Caco-2 (cell line): ENCODE measurements at regions not wholly inside any gene's neighbourhood (a gene's known extent, or its start where the extent isn't known, plus 50 kb on each side); places are given as distances from the start of the nearest gene placed in this dataset.

Experiments used
- BruUV-seq: library from RNA; stranded (reverse); fragments of 400-500 nt; replicated peaks from 2 replicates; lab custom pipeline; 2021; lab: Mats Ljungman, UMichigan
- CTCF ChIA-PET: fragments of 300-600 bp; sonication (Branson Sonifier 250); formaldehyde crosslinking; loops from one replicate; lab custom pipeline; 2022; ENCODE audit warnings: antibody characterized with exemption; lab: Charles Lee
- POLR2A ChIA-PET: fragments of 300-600 bp; sonication (Branson Sonifier 250); formaldehyde crosslinking; loops from one replicate; lab custom pipeline; 2022; ENCODE audit warnings: antibody characterized with exemption; lab: Charles Lee
- DNase-seq, 2 experiments: peaks; one replicate each; pipeline versions ENCODE4 v3.0.0 to v3.0.0-alpha.2; 2020 to 2022
- H3K27me3 ChIP-seq: replicated peaks from 2 replicates; pipeline ENCODE4 v1.6.0; 2011; ENCODE audit warnings: low read length; ENCODE audit not compliant: control insufficient read depth, insufficient read depth
- H3K36me3 ChIP-seq: 2 replicates; pipeline ENCODE4 v1.5.1; 2011; ENCODE audit warnings: low read length; ENCODE audit not compliant: control insufficient read depth, insufficient read depth
- H3K4me1 ChIP-seq: fragments of 250-450 bp; sonication (Bioruptor Pico); 2 replicates; pipeline ENCODE4 v1.5.1; 2020; ENCODE audit warnings: mild to moderate bottlenecking
- H3K4me3 ChIP-seq: 2 replicates; pipeline ENCODE4 v1.5.1; 2011; ENCODE audit warnings: low read depth, mild to moderate bottlenecking, control low read depth, low read length
- H3K9me3 ChIP-seq: fragments of 250-450 bp; sonication (Bioruptor Pico); 2 replicates; pipeline ENCODE4 v1.5.1; 2020; ENCODE audit warnings: mild to moderate bottlenecking, moderate library complexity
- H3K27ac Mint-ChIP-seq: one replicate; pipeline ENCODE4 v1.8.0; 2022; ENCODE audit warnings: mixed read lengths; ENCODE audit not compliant: unreplicated experiment
- H3K27me3 Mint-ChIP-seq: one replicate; pipeline ENCODE4 v1.8.0; 2022; ENCODE audit warnings: mixed read lengths; ENCODE audit not compliant: insufficient read depth, unreplicated experiment
- H3K36me3 Mint-ChIP-seq: one replicate; pipeline ENCODE4 v1.8.0; 2022; ENCODE audit warnings: mild to moderate bottlenecking, mixed read lengths; ENCODE audit not compliant: insufficient read depth, unreplicated experiment
- H3K4me1 Mint-ChIP-seq: one replicate; pipeline ENCODE4 v1.8.0; 2022; ENCODE audit warnings: low read depth, mixed read lengths; ENCODE audit not compliant: unreplicated experiment
- H3K4me3 Mint-ChIP-seq: one replicate; pipeline ENCODE4 v1.8.0; 2022; ENCODE audit warnings: mild to moderate bottlenecking, moderate library complexity, mixed read lengths; ENCODE audit not compliant: unreplicated experiment
- H3K9me3 Mint-ChIP-seq: one replicate; pipeline ENCODE4 v1.8.0; 2022; ENCODE audit warnings: mixed read lengths; ENCODE audit not compliant: unreplicated experiment
- intact Hi-C: fragments of 100-400 bp; cut with micrococcal nuclease; formaldehyde crosslinking; loops from one replicate; pipeline ENCODE4 v1.10.0; 2022; ENCODE audit not compliant: unreplicated experiment
- TF ChIP-seq, protein P1 (sequence below), 2 experiments: fragments of 200-600 bp in 1 of 2; IDR thresholded peaks; 1 replicate in 1 of 2; 2 replicates in 1 of 2; pipeline versions ENCODE4 v1.5.1 to v1.8.0; 2011 to 2022; ENCODE audit warnings: antibody characterized with exemption in 1 of 2, control low read depth in 1 of 2, inconsistent platforms in 1 of 2, low read depth in 1 of 2, low read length in 1 of 2, mild to moderate bottlenecking in 1 of 2, moderate library complexity in 1 of 2; ENCODE audit not compliant: insufficient read depth in 1 of 2, severe bottlenecking in 1 of 2, unreplicated experiment in 1 of 2

- Mint-ChIP-seq H3K4me3 (no peak overlapping the region), H3K36me3 (no peaks in the 10 kb centered on the region), H3K27me3 (no peaks in the 10 kb centered on the region), H3K4me1 (no peaks in the 10 kb centered on the region), H3K9me3 (no peaks in the 10 kb centered on the region), H3K27ac (no peak overlapping the region)
- Histone ChIP-seq H3K4me3 (no peak overlapping the region), H3K9me3 (no peaks in the 10 kb centered on the region), H3K4me1 (no peaks in the 10 kb centered on the region), H3K27me3 (no peaks in the 10 kb centered on the region), H3K36me3 (no peaks in the 10 kb centered on the region)
- ChIA-PET POLR2A (no interaction called here), CTCF (no interaction called here)
- DNase-seq = no peak
- no TSS peak for BruUV-seq
- TF ChIP-seq, protein P1, sequence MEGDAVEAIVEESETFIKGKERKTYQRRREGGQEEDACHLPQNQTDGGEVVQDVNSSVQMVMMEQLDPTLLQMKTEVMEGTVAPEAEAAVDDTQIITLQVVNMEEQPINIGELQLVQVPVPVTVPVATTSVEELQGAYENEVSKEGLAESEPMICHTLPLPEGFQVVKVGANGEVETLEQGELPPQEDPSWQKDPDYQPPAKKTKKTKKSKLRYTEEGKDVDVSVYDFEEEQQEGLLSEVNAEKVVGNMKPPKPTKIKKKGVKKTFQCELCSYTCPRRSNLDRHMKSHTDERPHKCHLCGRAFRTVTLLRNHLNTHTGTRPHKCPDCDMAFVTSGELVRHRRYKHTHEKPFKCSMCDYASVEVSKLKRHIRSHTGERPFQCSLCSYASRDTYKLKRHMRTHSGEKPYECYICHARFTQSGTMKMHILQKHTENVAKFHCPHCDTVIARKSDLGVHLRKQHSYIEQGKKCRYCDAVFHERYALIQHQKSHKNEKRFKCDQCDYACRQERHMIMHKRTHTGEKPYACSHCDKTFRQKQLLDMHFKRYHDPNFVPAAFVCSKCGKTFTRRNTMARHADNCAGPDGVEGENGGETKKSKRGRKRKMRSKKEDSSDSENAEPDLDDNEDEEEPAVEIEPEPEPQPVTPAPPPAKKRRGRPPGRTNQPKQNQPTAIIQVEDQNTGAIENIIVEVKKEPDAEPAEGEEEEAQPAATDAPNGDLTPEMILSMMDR (IDR thresholded peaks at IDR 0.05; ENCODE audit: insufficient read depth in 1 of 2, low read depth in 1 of 2, low read length in 1 of 2, severe bottlenecking in 1 of 2, unreplicated experiment in 1 of 2) = no peak
- intact Hi-C loops = no loop called here
These were observed 268.9 kb downstream of the MRPL39 start for GRCh38 chr21:25338415-25338814.

DNA sequence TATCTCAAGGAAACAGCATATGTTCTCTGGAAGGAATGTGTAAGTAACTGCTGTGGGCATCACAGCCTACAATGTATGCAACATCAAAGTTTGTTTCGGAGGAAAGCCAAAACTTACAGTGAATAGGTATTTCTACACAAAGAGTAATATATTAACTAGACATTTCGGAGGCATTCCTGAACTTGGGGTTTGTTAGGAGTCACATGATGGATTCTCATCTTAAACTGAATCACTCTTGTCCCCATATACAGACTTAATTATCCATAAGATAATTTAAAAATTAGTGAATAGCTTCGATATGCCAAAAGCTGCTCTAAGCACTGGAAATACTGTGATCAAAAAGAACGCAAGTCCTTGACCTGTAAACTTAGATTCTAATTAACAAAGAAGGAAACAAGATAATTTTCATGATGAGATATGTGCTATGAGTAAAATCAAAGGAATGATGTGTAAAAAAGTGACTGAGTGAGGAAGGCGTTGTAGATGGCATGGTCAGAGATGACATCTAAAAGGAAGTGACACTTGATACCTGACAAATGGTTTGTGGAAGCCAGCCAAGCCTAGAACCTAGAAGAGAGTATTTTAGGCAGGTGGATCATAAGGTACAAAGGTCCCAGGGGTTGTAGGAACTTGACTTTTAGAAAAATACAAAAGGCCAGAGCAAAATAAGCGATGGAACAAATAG lies 273.1 kb downstream of the MRPL39 start:
- Mint-ChIP-seq H3K4me3 (no peak overlapping the region), H3K36me3 (no peaks in the 10 kb centered on the region), H3K9me3 (no peaks in the 10 kb centered on the region), H3K27me3 (no peaks in the 10 kb centered on the region), H3K27ac (no peak overlapping the region), H3K4me1 (no peaks in the 10 kb centered on the region)
- no peak overlapping the region for H3K4me3 ChIP-seq
- H3K9me3 ChIP-seq = no peaks in the 10 kb centered on the region
- DNase-seq = no peak
- H3K36me3 ChIP-seq = no peaks in the 10 kb centered on the region
- CTCF ChIA-PET = no interaction called here
- intact Hi-C loops = no loop called here
- no peaks in the 10 kb centered on the region for H3K27me3 ChIP-seq
- TF ChIP-seq, protein P1 (IDR thresholded peaks at IDR 0.05; ENCODE audit: insufficient read depth in 1 of 2, low read depth in 1 of 2, low read length in 1 of 2, severe bottlenecking in 1 of 2, unreplicated experiment in 1 of 2) = no peak
- POLR2A ChIA-PET = no interaction called here
- no TSS peak for BruUV-seq
- H3K4me1 ChIP-seq = no peaks in the 10 kb centered on the region

DNA sequence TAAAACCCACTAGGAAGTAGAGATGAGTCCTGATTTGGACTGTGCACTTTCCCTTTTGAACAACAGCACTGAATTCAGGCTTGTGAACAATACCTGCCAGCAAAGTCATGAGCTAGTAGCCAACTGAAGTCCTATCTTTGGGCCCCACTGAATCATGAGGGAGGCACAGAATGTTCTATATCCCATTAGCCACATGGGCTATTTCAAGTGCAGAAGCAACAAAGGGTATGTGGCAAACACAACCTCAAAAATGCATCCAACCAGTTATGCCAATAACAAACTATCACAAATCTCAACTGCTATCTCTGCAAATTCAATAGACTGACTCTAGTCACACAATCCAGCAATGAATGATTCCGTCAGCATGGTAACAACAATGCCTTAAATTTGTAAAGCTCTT lies 276.0 kb downstream of the MRPL39 start:
- H3K4me1 ChIP-seq = no peaks in the 10 kb centered on the region
- no TSS peak for BruUV-seq
- Mint-ChIP-seq H3K27me3 (no peaks in the 10 kb centered on the region), H3K9me3 (no peaks in the 10 kb centered on the region), H3K36me3 (no peaks in the 10 kb centered on the region), H3K4me3 (no peak overlapping the region), H3K4me1 (no peaks in the 10 kb centered on the region), H3K27ac (no peak overlapping the region)
- ChIA-PET POLR2A (no interaction called here), CTCF (no interaction called here)
- DNase-seq = no peak
- H3K27me3 ChIP-seq = no peaks in the 10 kb centered on the region
- no peaks in the 10 kb centered on the region for H3K9me3 ChIP-seq
- TF ChIP-seq, protein P1 (IDR thresholded peaks at IDR 0.05; ENCODE audit: insufficient read depth in 1 of 2, low read depth in 1 of 2, low read length in 1 of 2, severe bottlenecking in 1 of 2, unreplicated experiment in 1 of 2) = no peak
- intact Hi-C loops = no loop called here
- no peaks in the 10 kb centered on the region for H3K36me3 ChIP-seq
- H3K4me3 ChIP-seq = no peak overlapping the region
